Activated CD4-positive, alpha-beta T cell treated with anti-CD3 and anti-CD28 coated beads, Interleukin-2, amount 50 U/mL, for 4 hours (primary cell): ENCODE measurements at regions not wholly inside any gene's neighbourhood (a gene's known extent, or its start where the extent isn't known, plus 50 kb on each side); places are given as distances from the start of the nearest gene placed in this dataset.

ENCODE experiments used
- DNase-seq, 2 experiments: peaks; one replicate each; pipeline ENCODE4 v3.0.0-alpha.2; 2020

DNA sequence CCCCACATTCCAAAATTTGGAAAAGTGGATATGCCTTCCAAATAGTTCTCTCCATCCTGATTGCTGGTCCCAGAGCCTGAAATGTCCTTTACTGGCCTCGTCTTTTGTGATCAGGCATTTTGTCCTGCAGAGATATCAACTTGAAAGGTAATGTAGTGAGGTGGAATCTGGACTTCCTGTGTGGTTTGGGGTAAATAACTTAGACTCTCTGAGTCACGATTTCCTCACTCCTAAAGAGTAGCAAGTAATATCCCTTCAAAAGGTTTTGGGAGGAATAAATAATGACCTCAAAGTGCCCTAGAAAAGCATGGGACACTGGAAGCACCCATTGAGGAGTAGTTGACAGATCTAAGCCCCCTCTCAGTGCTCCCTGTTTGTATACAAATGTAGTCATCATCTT lies 426.6 kb downstream of the OMA1 start:
- DNase-seq: no peak

DNA sequence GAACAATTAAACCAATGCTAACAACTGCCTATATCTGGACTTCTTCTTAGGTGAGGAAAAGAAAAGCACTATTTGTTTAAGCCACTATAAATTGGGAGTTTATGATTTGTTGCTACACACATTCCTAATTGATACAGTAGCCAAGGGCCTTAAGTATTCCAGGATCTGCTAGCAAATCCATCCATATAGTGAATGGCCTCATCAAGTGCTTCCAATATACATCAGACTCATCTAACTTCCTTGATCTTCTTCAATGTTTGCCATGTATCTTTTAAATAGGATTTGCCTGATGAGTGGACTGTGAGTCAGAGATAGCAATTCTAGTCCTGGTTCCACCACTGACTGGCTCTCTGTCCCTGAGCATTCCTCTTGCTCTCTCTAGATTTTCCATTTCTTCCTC lies 430.2 kb downstream of the OMA1 start:
- DNase-seq: no peak

DNA sequence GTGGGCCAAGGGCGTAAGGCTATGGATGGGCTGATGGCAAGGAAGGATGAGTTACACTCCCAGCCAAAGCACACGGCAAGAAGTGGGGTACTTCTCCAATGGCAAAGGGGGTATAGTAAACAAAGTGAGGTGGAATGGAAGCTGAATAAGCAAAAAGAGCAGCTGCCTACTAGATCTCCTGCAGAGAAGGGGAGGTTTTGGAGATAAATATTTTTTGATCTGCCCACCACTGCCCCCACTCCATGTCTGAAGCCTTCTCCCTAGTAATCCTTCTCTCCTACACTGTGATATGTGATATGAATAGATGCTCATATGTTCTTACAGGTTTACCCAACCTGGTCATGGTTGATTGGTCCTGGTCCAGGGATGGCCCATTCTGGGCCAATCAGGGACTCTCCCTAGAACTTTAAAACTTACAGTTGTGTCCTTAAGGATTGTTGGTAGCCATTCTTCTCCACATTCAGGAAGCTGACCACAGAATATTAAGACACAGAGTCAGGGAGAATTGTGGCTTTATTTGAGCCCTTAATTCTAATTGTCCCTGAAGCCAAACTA lies 436.8 kb downstream of the OMA1 start:
- DNase-seq: no peak

DNA sequence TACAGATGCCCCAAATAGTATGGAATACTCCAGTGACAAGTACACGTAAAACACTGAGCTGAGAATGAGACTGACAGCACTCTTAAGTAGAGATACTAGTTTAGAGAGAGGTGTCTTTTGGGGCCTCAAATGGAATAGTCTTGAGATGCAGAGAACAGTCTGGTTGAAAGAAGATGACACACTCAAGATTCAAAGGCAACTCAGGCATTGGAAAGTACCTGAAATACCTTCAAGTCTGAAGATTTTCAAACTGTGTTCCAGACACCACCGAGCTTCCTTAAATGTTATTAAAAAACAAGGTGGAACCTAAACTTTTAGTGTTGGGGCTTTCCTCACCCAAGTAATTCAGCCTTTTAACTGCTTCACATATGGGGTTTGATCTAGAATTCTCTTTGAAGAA lies 437.7 kb downstream of the OMA1 start:
- DNase-seq: no peak

DNA sequence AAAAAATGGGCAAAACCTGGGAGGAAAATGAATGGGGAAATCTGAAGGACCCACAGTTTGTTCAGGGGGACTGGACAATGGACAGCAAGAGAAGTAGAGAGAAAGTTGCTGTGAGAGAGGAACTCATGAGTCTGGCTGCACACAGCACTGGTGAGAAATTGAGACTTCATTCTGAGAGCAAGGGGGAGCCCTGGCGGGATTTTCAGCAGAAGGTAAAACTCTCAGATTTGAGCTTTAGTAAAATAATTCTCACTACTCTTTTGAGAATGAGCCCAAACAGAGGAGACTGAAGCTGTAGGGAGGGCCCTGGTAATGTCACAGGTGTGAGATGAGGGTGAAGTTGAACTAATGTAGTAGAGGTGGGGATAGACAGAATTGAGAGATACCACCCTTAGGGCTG lies 438.6 kb downstream of the OMA1 start:
- DNase-seq: no peak

DNA sequence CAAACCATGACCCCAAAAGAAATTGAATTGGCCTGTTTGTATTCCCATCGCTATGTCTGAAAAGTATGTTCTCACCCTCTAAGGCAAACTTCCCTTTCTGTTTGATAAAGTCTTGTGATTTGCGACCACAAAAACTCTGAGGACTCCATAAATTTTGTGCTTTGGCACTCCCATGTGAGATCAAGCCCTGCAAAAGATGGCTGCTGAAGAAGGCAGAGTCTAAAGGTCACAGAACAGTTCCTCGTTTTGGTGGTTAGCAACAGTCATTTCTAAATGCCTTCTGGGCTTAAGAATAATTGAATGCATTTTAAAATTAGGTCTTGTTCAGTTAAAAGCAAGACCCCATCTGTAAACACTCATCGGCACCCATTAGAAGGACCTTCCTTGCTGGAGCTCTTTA lies 441.6 kb downstream of the OMA1 start:
- no peak for DNase-seq

DNA sequence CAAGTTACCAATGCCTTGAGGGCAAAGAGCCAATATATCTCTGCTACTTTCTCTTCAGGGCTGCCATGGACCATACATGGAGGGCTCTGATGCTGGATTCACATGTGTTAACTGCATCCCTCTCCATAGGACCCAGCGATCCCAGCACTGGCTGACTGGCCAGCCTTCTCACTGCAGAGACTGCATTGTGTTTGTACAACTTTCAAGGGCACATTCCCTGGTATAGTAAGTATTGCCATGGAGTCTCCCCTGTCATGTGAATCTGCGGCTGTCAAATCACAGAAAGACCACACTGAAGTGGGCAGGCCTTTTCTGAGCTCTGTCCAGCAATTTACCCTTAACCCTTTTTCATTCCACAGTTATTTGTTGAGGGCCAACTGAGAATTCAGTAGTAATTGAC lies 449.8 kb downstream of the OMA1 start:
- DNase-seq: no peak

DNA sequence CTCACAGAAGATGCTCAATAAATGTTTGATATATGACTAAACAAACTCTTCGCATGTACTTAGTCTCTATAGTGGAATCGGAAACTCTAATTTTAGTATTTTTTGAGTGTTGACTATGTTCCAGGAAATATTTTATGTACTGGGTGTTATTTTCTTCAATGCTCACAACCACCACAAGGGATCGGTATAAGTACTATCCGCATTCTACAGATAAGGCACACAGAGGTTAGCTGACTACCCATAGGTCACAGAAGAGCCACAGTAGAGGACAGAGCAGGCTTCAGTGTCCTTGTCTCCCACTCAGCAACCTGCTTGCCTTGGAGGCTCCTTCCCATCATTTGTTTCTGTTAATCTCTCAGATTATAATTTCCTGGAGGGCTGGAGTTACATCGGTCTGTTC lies 451.3 kb downstream of the OMA1 start:
- DNase-seq: no peak

DNA sequence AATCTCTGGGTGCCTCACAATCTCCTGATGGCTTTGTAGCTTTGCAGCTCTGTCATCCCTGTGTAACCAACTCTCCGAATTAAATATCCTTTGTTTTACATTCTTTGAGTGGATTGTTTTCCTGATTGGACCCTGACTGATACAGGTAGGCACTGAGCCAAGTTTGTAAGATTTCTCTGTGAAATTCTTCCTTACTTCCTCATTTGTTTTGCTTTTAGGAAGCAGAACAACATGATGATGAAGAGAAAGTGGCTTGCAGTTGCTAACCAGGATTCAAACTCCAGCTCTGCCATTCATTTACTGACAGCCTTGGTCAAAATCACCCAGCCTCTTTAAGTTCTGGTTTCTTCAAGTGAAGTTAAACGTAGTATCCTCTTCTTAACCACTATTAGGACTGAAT lies 452.3 kb downstream of the OMA1 start:
- no peak for DNase-seq

DNA sequence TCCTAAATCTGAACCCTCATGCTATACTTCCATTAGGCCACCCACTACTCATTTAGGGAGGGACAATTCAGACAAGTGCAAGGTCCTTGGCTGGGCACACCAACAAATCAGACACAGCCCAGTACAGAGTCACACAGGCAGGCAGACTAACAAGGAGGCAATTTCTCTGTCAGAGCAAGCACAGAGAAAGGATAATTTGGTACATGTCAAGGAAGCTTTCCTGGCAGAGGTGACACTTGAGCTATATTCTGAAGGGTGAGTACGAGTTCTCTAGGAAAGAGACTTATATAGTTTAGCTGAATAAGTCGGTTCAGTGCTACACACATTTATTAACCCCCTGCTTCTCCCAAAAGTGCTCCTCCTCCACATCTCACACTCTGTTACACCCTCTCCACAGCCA lies 455.9 kb downstream of the OMA1 start:
- no peak for DNase-seq

DNA sequence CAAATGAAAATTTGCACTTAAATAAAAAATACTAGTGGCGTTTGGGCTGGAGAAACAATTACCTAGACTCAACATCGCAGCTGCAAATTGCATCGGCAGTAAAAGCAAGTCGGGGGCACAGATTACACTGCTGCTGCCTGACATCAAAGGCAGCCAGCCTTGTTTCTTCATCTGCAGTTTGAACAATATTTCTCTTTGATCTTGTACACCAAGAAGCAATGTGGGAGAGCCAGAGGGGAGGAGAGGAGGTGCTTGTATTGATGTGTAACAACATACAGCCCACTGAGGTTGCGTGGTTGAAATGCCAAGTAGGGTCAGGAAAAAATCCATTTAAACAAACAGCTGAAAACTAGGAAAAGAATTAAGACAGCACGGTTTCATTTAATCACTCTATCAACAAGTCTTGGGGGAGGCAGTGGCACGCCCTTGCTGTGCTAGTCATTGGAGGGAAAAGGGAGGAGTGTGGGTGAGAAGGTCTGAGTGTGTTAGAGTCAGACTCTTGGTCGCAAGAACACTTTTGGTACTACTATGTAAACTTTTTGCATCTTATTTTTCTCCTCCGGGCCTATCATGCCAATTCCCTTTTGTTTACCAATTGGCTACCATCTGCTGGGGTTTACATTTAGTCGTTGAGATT lies 456.5 kb downstream of the OMA1 start:
- no peak for DNase-seq

DNA sequence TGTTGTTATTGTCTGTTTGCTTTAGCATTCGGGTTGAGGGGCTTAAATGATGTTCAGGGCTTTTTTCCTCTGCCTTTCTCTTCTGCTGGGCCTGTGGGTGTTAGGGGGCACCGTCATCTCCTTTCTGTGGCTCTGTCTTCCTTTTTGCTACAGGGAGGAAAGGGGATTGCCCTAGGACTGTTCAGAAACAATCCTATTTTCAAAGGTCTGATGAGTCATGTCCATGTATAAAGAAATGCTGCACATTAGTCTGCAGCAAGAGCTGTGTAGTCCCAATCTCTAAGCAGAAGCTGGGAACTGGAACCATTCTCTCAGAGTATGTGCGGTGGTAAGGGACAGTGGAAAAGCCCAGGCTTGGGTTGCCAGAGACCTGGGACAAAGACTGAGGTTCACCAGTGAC lies 462.3 kb downstream of the OMA1 start:
- DNase-seq: no peak

DNA sequence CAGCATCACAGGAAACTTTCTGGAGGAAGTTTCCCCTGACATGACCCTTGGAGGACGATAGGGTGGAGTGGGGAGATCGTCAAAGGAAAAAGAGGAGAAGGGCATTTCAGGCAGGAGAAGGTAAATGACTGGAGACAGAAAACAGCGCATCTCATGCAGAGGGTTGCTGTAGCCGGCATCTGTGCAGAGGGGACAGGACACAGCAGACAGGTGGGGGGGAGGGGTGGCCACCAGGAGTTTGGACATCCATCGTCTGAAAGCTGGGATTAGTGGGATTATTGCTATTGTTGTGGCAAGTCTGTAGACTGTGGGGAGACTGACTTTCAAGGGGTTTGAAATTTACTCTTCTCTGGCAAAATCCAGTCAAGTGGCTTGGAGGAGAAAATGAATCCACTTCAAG lies 463.9 kb downstream of the OMA1 start:
- no peak for DNase-seq

DNA sequence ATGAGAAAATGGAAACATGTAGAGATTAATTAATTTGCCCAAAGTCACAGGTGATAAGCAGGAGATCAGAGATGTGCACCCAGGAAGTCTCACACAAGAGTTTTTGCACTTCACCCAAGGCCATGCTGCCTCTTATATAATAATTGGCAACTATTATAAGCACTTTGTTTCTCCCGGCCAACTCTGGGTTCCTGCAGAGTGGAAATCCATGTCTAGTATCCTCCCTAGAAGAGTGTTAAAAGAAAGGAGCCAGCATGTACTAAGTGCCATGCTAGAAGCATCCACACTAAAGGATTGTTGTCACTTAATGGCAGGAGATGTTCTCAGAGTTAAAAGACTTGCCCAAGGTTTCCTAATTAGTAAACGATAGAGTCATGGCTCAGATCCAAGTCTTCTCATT lies 470.3 kb downstream of the OMA1 start:
- DNase-seq: no peak

DNA sequence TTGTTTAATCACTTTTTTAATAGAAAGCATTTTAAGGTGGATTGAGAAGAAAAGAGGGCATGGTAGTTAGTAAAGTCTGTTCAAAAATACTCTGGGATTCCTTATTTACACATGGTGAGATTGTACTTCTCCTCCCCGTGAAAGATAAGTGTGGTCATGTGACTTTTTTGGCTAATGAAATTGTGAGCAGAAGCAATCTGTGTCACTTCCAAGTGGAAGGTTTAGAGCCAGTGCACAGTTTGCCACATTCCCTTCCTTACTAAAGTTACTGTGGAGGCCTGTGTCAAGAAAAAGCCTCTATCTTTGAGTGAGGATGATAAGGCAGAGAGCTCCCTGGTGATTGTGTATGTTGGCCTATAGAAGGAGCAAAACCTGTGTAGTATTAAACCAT lies 471.3 kb downstream of the OMA1 start:
- DNase-seq: no peak

DNA sequence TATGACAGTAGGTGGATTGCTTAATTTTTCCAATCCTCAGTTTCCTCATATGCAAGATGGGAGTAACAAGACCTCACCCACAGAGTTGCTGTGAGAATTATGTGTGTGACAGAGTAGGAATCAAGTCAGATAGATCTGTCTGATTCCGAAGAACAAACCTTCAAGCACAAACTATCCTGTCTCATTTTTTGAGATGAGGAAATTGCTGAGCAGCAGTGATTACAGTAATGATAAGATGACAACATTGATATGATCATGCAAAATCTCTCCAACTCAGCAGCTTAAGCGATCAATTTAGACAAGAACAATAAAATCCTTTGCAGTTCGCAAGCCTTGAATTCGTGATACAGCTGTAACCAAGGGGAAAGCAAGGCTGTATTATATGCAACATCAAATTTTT lies 474.1 kb downstream of the OMA1 start:
- DNase-seq: no peak

DNA sequence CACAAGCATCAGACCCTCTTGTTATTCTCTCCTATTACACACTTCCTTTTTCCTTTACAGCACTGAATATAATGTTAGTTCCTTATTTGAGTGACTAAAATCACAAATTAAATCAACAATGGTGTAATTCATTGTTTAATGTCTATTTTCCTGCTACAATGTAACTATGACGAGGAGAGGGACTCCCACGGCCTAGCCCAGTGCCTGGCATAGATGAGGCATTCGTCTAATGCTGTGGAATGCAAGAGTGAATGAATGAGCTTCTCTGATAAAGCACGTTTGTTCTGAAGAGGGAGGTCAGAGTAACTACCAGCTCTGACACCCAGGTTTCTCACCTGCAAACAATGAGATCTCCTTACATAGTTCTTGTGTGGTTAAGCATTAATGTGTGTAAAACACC lies 479.4 kb downstream of the OMA1 start:
- DNase-seq: no peak

DNA sequence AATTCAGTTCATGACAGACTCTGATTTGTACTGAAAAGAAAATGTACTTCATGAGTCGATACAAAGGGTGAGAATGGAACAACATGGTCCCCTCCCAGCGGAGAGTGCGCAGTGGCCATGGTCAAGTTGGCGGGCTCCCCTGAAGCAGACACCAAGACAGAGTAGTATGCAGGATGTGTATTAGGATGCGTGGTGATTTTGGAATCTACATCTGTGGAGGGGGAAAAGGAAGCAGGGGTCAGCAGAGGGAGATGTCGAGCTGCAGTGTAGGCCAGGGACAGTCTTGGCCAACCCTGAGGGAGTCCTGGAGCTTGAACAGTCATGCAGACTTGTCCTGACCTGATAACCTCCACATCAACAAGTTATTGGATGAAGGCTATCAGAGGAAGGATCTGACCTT lies 481.0 kb downstream of the OMA1 start:
- no peak for DNase-seq

DNA sequence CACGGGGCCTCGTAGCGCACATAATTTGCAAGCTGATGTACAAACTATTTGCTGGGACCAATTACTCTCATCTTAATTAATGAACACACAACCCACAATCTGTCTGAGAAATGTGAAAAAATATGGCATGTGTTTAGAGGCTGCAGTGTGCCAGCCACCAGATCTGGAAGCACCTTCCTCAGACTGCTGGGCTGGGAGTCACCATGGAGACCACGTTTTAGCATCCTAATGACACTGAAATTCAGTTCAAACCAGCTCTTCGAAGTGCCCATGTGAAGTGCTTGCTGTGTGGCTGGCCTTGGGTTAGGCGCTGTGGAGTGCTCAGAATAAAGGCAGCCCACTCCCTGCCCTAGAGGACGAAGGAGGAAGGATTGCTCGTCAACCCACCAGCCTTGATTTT lies 482.4 kb downstream of the OMA1 start:
- DNase-seq: no peak

DNA sequence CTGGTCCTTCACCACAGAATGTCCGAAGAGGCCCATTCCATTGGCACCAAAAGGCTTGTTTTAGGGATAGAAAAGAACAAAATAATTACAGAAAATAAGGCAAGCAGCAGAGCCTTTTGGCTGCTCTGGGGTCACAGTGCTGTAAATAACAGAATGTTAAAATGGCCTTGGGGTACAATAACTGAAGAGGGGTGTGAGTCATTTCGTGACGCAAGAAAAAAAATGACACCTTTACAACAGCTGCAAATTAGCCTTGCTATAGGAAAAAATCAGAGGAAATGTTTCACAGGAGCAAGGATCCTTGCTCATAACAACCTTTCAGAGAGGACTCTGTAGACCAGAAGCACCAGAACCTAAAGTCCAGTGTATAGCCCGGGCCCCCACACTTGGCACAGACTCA lies 483.4 kb downstream of the OMA1 start:
- no peak for DNase-seq

DNA sequence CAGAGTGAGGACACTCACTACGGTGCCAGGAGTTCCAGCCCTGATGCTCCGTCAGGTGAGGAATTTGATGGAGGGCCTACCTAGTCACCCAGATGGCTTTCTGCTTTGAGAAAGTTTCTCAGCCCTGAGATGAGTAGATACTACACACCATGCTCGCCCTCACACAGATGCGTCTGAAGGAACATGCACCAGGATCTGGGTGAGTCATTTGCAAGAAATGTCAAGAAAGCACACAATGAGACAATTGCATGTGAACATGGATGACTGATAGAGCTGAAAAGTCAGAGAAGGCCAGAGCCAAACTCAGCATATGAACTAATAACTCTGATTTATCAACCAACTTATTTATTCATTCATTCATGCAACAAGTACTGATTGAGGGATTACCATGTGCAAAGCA lies 483.9 kb downstream of the OMA1 start:
- DNase-seq: no peak

DNA sequence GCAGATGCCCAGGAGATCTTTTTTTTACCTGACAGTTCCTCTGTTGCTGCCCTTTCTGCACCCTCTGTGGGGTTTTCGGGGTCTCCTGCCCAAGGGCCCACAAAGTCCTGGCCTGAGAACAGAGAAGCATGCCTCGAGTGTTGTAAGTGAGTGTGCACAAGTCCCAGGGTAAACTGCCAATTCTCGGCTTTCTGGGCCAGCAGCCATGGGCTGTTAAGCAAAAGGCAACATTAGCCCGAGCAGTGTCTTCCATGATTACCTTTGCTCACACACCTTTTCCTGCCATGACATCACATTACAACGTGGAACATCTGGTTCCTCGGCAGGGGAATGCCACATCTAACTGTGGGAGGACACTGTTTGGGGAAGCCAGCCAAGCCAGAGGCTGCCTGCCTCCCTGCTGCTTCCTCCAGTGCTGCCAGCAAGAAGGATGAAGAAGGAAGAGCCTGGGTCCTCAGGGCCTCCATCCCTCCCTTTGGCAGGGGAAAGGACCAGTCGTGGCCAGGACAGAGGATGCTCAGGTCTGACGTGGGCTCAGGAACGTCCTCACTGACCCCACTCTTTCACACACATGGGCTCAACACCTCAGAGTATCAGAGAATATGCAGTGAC lies 485.9 kb downstream of the OMA1 start:
- DNase-seq: no peak

DNA sequence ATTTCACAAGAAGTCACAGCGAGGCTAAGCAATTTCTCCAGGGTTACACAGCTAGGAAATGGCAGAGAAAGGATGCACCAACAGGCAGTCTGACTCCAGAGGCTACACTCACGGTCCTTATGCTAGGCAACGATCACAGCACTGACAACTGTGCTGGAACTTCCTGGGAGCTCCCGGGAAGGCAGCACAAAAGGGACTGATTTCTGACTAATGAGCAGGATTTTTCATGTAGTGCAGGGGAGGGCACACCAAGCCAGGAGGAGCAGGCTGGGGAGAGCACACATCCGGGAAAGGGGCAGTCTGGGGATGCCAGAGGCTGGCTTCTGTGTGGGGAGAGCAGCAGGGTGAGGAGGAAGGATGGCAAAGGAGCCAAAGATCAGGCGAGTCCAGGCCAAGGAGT lies 486.7 kb downstream of the OMA1 start:
- no peak for DNase-seq

DNA sequence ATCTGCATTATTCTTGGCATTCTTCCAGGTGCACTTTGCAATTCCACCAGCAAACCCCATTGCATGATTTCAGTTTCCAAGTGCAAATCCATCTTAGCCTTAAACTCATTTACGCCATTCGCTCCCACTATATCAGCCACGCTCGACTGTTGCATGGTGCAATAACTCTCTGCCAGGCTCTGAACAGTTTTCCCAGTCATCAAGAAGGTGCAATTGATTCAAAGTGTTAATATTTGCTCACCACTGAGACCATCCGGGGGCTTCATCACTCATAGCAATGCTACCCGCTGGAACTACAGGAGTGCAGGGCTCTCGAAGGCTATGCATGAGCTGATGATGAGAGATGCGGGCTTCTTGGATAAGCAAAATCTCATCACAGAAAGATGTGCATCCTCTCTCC lies 488.2 kb downstream of the OMA1 start:
- no peak for DNase-seq

DNA sequence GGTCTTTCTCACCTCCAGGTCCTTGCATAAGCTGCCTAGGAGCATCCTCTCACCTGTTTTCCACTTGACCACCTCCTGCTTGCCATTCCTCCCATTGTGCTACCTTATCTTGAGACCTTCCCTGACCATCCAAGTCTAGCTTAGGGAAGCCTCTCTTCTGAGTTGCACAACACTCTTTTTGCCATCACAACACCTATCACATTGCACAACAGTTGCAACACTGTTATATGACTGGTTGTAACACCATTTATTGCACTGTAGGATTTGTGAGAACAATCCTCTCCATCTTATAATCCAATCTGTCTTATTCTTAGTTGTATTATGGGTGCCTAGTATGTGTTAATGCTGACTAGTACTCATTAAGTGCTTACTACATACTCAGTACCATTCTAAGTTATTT lies 488.7 kb downstream of the OMA1 start:
- no peak for DNase-seq
